ENCODE measurements at regions not wholly inside any gene's neighbourhood (a gene's known extent, or its start where the extent isn't known, plus 50 kb on each side); places are given as distances from the start of the nearest gene placed in this dataset.

- Mint-ChIP-seq H3K4me3 (no peak overlapping the region), H3K9me3 (no peaks in the 10 kb centered on the region), H3K4me1 (peaks cover 8% of the 10 kb centered on the region), H3K27me3 (peaks cover 41% of the 10 kb centered on the region), H3K36me3 (ENCODE audit: insufficient read depth) (peaks cover 3% of the 10 kb centered on the region), H3K27ac (ENCODE audit: low read depth) (no peak overlapping the region)
- DNase-seq (ENCODE audit: low spot score in 2 of 2) (no peak), ATAC-seq (replicated peaks; ENCODE audit: extremely low read depth, poor library complexity, severe bottlenecking) (no peak)
These were observed 64.7 kb upstream of the ESRRB start for GRCh38 chr14:76311079-76311758.

- H3K9me3 Mint-ChIP-seq, result no peaks in the 10 kb centered on the region
- no peak overlapping the region for H3K4me3 Mint-ChIP-seq
- no peak for DNase-seq (ENCODE audit: low spot score in 2 of 2)
- ATAC-seq (replicated peaks; ENCODE audit: extremely low read depth, poor library complexity, severe bottlenecking), result no peak
- H3K4me1 Mint-ChIP-seq, result peaks cover 8% of the 10 kb centered on the region
- H3K27me3 Mint-ChIP-seq, result peaks cover 44% of the 10 kb centered on the region
- H3K27ac Mint-ChIP-seq (ENCODE audit: low read depth), result no peak overlapping the region
- H3K36me3 Mint-ChIP-seq (ENCODE audit: insufficient read depth), result peaks cover 3% of the 10 kb centered on the region
These were observed 63.1 kb upstream of the ESRRB start for GRCh38 chr14:76312821-76313220.

- Mint-ChIP-seq H3K36me3 (ENCODE audit: insufficient read depth) (peaks cover 3% of the 10 kb centered on the region), H3K9me3 (no peaks in the 10 kb centered on the region), H3K27me3 (peaks cover 39% of the 10 kb centered on the region), H3K4me1 (peaks cover 8% of the 10 kb centered on the region), H3K4me3 (no peak overlapping the region), H3K27ac (ENCODE audit: low read depth) (no peak overlapping the region)
- DNase-seq (ENCODE audit: low spot score in 2 of 2), result no peak
- no peak for ATAC-seq (replicated peaks; ENCODE audit: extremely low read depth, poor library complexity, severe bottlenecking)
These were observed 62.6 kb upstream of the ESRRB start for GRCh38 chr14:76313303-76313702.

- DNase-seq (ENCODE audit: low spot score in 2 of 2) (no peak), ATAC-seq (replicated peaks; ENCODE audit: extremely low read depth, poor library complexity, severe bottlenecking) (no peak)
- H3K27me3 Mint-ChIP-seq, result peaks cover 33% of the 10 kb centered on the region
- H3K4me3 Mint-ChIP-seq, result no peak overlapping the region
- H3K4me1 Mint-ChIP-seq, result peaks cover 8% of the 10 kb centered on the region
- no peaks in the 10 kb centered on the region for H3K9me3 Mint-ChIP-seq
- H3K27ac Mint-ChIP-seq (ENCODE audit: low read depth), result no peak overlapping the region
- peaks cover 3% of the 10 kb centered on the region for H3K36me3 Mint-ChIP-seq (ENCODE audit: insufficient read depth)
These were observed 62.1 kb upstream of the ESRRB start for GRCh38 chr14:76313852-76314251.

GRCh38 chr14:76314521-76315034 is 61.4 kb upstream of the ESRRB start:
- no peak overlapping the region for H3K4me3 Mint-ChIP-seq

GRCh38 chr14:76320486-76320885 is 55.5 kb upstream of the ESRRB start:
- Mint-ChIP-seq H3K27ac (ENCODE audit: low read depth) (no peak overlapping the region), H3K4me3 (no peak overlapping the region), H3K27me3 (peaks cover 32% of the 10 kb centered on the region), H3K4me1 (peaks cover 12% of the 10 kb centered on the region), H3K36me3 (ENCODE audit: insufficient read depth) (no peaks in the 10 kb centered on the region), H3K9me3 (no peaks in the 10 kb centered on the region)
- DNase-seq (ENCODE audit: low spot score in 2 of 2) (no peak), ATAC-seq (replicated peaks; ENCODE audit: extremely low read depth, poor library complexity, severe bottlenecking) (no peak)

More at GRCh38 chr14:76314521-76315034, 61.4 kb upstream of the ESRRB start:
- Mint-ChIP-seq H3K9me3 (no peaks in the 10 kb centered on the region), H3K36me3 (ENCODE audit: insufficient read depth) (peaks cover 3% of the 10 kb centered on the region), H3K27me3 (peaks cover 28% of the 10 kb centered on the region), H3K4me1 (peaks cover 8% of the 10 kb centered on the region), H3K27ac (ENCODE audit: low read depth) (no peak overlapping the region)
- ATAC-seq (replicated peaks; ENCODE audit: extremely low read depth, poor library complexity, severe bottlenecking) (no peak), DNase-seq (ENCODE audit: low spot score in 2 of 2) (no peak)

GRCh38 chr14:76320975-76321374 is 55.0 kb upstream of the ESRRB start:
- no peak for ATAC-seq (replicated peaks; ENCODE audit: extremely low read depth, poor library complexity, severe bottlenecking)
- no peaks in the 10 kb centered on the region for H3K9me3 Mint-ChIP-seq

GRCh38 chr14:76322594-76323220 is 53.2 kb upstream of the ESRRB start:
- no peak for ATAC-seq (replicated peaks; ENCODE audit: extremely low read depth, poor library complexity, severe bottlenecking)
- no peak for DNase-seq (ENCODE audit: low spot score in 2 of 2)
- Mint-ChIP-seq H3K9me3 (no peaks in the 10 kb centered on the region), H3K4me1 (peaks cover 12% of the 10 kb centered on the region), H3K27me3 (peaks cover 39% of the 10 kb centered on the region), H3K27ac (ENCODE audit: low read depth) (no peak overlapping the region), H3K36me3 (ENCODE audit: insufficient read depth) (no peaks in the 10 kb centered on the region), H3K4me3 (no peak overlapping the region)

More at GRCh38 chr14:76320975-76321374, 55.0 kb upstream of the ESRRB start:
- H3K4me3 Mint-ChIP-seq, result no peak overlapping the region
- no peak for DNase-seq (ENCODE audit: low spot score in 2 of 2)
- H3K4me1 Mint-ChIP-seq, result peaks cover 12% of the 10 kb centered on the region
- no peaks in the 10 kb centered on the region for H3K36me3 Mint-ChIP-seq (ENCODE audit: insufficient read depth)
- peaks cover 37% of the 10 kb centered on the region for H3K27me3 Mint-ChIP-seq
- no peak overlapping the region for H3K27ac Mint-ChIP-seq (ENCODE audit: low read depth)

GRCh38 chr14:76323331-76324050 is 52.4 kb upstream of the ESRRB start:
- peaks cover 2% of the 10 kb centered on the region for H3K36me3 Mint-ChIP-seq (ENCODE audit: insufficient read depth)
- DNase-seq (ENCODE audit: low spot score in 2 of 2), result no peak
- no peaks in the 10 kb centered on the region for H3K9me3 Mint-ChIP-seq
- peaks cover 12% of the 10 kb centered on the region for H3K4me1 Mint-ChIP-seq
- ATAC-seq (replicated peaks; ENCODE audit: extremely low read depth, poor library complexity, severe bottlenecking), result no peak
- H3K27me3 Mint-ChIP-seq, result peaks cover 47% of the 10 kb centered on the region
- H3K27ac Mint-ChIP-seq (ENCODE audit: low read depth), result no peak overlapping the region
- no peak overlapping the region for H3K4me3 Mint-ChIP-seq

- Mint-ChIP-seq H3K9me3 (no peaks in the 10 kb centered on the region), H3K36me3 (ENCODE audit: insufficient read depth) (peaks cover 2% of the 10 kb centered on the region), H3K4me3 (no peak overlapping the region), H3K27ac (ENCODE audit: low read depth) (no peak overlapping the region), H3K27me3 (peaks cover 53% of the 10 kb centered on the region), H3K4me1 (peaks cover 12% of the 10 kb centered on the region)
- no peak for ATAC-seq (replicated peaks; ENCODE audit: extremely low read depth, poor library complexity, severe bottlenecking)
- DNase-seq (ENCODE audit: low spot score in 2 of 2), result no peak
These were observed 51.8 kb upstream of the ESRRB start for GRCh38 chr14:76324133-76324532.
